GM13976 (cell line): ENCODE measurements at regions not wholly inside any gene's neighbourhood (a gene's known extent, or its start where the extent isn't known, plus 50 kb on each side); places are given as distances from the start of the nearest gene placed in this dataset.

ENCODE experiments used
- DNase-seq: peaks from one replicate; pipeline ENCODE4 v3.0.0; 2012; ENCODE audit warnings: low spot score
- CTCF ChIP-seq: IDR thresholded peaks from 2 replicates; pipeline ENCODE4 v1.5.1; 2012; ENCODE audit warnings: borderline replicate concordance, mild to moderate bottlenecking; ENCODE audit not compliant: insufficient read depth; ENCODE audit errors: extremely low read depth, missing control alignments, control extremely low read depth
- in situ Hi-C: fragments of 300-500 bp; cut with MboI; formaldehyde crosslinking; loops from one replicate; pipeline ENCODE4 v1.12.0; 2022; ENCODE audit warnings: low sequenced_read_pairs, mixed read lengths, inconsistent platforms; ENCODE audit not compliant: unreplicated experiment

DNA sequence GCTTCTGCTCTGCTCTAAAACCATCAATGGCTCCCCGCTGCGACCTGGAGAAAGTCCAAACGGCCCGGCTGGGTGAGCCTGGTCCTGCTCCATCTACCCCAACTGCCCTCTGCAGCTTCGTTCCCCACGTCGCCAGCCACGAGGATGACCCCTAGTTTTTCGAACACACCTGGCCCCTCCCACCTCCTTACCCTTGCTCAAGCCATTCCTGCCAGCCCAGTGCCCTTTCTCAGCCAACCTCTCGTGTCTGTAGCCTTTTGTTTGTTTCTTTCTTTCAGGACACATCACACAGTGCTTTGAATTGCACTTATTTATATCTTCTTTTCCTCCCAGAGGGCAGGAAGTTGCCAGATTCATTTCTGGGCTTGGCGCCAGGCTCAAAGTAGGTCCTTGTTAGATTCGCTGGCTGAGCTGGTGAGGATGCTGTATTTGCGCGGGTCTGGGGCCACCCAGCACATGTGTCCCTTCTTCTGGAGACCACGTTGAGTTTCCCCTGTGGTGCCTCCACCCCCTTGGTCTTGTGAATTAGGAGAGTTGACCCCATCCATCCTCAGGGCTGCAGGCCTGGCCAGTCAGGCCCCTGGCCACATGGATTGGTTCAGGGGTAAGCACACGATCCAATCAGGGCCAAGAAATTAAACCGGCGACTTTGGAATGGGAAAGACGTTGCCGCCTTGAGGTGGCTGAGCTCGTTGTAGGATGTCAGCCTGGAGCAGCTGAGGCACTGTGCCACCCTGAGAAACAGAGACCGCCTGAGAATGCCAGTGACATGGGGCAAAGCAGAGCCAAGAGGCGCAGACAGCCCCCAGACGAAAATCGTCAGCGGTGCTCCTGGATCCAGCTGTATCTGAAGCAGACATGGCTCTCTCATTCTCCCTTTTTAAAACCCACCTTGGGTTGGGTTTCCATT, 156.0 kb downstream of the CEBPB start:
- in situ Hi-C loops: no loop called here
- no peak for DNase-seq

DNA sequence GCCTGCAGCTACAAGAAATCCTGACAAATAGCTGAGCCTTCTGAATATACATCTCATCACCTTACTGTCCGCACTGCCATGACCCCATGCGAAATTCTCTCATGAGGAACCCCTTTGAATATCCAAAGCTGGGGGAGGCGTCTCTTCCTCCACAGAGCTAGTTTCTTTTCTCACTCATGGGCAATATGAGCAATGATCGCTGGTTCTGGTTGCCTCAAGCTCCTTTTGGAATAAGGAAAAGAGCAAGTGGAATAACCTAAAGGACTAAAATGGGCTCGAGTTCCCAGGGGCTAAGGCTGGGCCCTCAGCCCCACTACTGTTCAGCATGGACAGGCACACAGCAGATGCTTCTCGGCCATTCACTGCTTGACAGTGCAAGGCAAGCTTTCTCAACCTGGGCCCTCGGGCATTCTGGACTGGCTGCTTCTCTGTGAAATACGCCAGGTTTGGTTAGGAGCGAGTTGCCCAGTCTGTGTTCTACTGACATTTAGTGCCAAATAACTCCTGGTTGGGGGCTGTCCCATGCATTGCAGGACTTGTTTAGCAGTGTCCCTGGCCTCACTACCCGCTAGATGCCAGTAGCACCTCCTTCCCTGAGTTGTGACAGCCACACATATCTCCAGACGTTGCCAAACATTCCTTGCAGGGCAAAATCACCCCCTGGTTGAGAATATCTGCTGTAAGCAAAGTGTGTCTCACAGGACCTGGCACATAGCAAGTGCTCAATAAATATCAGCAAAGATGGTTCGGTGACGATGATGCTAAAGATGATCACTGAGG, 156.8 kb downstream of the CEBPB start:
- no peak for DNase-seq
- TF ChIP-seq CTCF: no peak
- in situ Hi-C loops: no loop called here

More for the DNA sequence above, 156.0 kb downstream of the CEBPB start:
- no peak for TF ChIP-seq CTCF

DNA sequence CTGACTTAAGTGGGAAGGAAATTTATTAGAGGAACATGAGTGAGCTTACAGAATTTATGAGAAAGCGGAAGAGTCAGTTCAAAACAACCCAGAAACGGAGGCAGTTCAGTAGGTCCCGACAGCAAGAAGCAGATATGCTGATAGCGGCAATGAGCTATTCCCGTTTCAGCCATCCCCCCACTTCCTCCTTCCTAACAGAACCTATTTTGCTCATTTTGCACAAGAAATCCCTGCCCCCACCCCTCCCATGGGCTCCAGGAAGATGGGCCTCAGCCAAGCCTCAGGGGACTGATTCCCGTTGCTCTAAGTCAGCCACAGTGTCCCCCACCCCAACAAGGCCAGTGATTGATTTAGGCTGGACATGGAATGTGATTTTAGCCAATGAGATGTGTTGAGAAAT, 157.5 kb downstream of the CEBPB start:
- TF ChIP-seq CTCF: no peak
- in situ Hi-C loops: no loop called here
- DNase-seq: no peak

GRCh38 chr20:50350510-50351249, 159.5 kb upstream of the PTPN1 start:
- no peak for DNase-seq
- in situ Hi-C loops: no loop called here
- TF ChIP-seq CTCF: no peak

DNA sequence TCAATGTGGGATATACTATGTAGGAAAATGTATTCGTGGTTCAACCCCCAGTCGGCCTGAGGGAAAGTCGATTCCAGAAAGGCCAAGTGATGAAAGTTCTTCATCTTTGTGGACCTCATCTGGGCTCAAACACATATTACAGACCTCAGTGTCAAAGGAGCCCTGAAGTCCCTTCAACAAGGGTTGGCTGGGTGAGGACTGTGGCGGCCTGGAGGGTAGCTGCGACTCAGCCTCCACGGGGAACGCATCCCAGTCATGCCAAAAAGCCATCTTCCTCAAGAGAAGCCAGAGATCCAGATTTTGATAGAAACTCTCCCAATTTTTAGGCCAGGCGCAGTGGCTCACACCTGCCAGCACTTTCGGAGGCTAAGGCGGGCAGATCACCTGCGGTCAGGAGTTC, 158.6 kb upstream of the PTPN1 start:
- no peak for DNase-seq
- in situ Hi-C loops: no loop called here
- no peak for TF ChIP-seq CTCF

- in situ Hi-C loops: no loop called here
- no peak for DNase-seq
- TF ChIP-seq CTCF: no peak
Observed at GRCh38 chr20:50353289-50353961, 156.8 kb upstream of the PTPN1 start.
